Right lobe of liver (tissue), 4 donors: ENCODE measurements at regions not wholly inside any gene's neighbourhood (a gene's known extent, or its start where the extent isn't known, plus 50 kb on each side); places are given as distances from the start of the nearest gene placed in this dataset.

Source experiments
- CTCF ChIP-seq, 4 donors: fragments of 200-600 bp in 3 of 4; fragments of 450-650 bp in 1 of 4; IDR thresholded peaks; one replicate each; pipeline versions ENCODE4 v1.5.1 to v1.8.0; 2016 to 2022; ENCODE audit warnings: antibody characterized with exemption in 4 of 4, mild to moderate bottlenecking in 2 of 4
- POLR2A ChIP-seq: fragments of 450-650 bp; IDR thresholded peaks from one replicate; pipeline ENCODE4 v1.6.1; 2017; ENCODE audit warnings: antibody characterized with exemption, mild to moderate bottlenecking
- donor health status: DM: no; HTN: no; CAD: no.
- donor health status: DM: no; HTN: no; CAD: no.
- donor health status: DM: no; HTN: yes; CAD: no.

GRCh38 chr10:46226900-46227558 is 59.8 kb upstream of the ANTXRL start:
- TF ChIP-seq CTCF (IDR thresholded peaks at IDR 0.05): no peak
- no peak for TF ChIP-seq POLR2A
